ENCODE measurements at regions not wholly inside any gene's neighbourhood (a gene's known extent, or its start where the extent isn't known, plus 50 kb on each side); places are given as distances from the start of the nearest gene placed in this dataset.
A peak's percentile ranks its signal among the peaks of the same experiment; 100 is the strongest.

GRCh38 chr1:172801771-172802322 lies 142.9 kb downstream of the FASLG start:
- no peak for DNase-seq

DNA sequence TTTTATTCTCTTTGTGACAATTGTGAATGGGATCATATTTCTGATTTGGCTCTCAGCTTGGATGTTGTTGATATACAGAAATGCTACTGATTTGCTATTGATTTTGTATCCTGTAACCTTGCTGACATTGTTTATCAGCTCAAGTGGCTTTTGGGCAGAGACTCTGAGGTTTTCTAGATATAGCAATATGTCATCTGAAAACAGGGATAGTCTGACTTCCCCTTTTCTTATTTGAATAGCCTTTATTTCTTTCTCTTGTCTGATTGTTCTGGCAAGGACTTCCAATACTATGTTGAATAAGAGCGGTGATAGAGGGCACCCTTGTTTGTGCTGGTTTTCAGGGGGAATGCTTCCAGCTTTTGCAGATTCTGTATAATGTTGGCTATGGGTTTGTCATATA lies 150.8 kb downstream of the FASLG start:
- no peak for DNase-seq

GRCh38 chr1:172810480-172811175 lies 151.7 kb downstream of the FASLG start:
- no peak for DNase-seq

DNA sequence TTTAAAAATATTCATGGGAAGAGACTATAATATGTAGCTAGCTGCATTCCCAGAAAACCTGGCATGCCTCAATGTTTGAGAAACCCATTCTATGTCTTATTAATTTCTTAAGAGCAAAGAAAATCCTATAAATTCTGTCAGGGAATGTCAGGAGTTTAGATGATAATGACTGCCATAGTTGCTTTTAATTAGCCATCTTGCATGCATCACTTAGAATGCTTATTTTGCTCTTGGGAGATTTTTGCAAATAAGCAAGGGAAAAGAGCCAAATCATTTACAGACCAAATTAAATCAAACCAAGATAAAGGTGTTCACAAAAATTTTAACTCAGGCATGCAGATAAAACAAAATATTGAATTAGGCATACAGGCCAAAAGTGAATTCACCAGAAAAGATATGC lies 152.8 kb downstream of the FASLG start:
- no peak for DNase-seq

- no peak for DNase-seq
These were observed 153.2 kb downstream of the FASLG start for GRCh38 chr1:172812118-172812517.

DNA sequence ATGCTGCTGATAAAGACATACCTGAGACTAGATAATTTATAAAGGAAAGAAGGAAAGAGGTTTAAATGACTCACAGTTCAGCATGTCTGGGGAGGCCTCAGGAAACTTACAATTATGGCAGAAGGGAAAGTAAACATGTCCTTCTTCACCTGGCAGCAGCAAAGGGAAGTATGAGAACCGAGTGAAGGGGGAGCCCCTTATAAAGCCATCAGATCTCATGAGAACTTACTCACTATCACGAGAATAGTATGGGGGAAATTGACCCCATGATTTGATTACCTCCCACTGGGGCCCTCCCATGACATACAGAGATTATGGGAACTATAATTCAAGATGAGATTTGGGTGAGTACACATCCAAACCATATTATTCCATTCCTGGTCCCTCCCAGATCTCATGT lies 154.4 kb downstream of the FASLG start:
- DNase-seq, result no peak

- DNase-seq, result no peak
These were observed 155.5 kb downstream of the FASLG start for GRCh38 chr1:172814428-172814827.

GRCh38 chr1:172815740-172816139 lies 156.8 kb downstream of the FASLG start:
- DNase-seq, result no peak

DNA sequence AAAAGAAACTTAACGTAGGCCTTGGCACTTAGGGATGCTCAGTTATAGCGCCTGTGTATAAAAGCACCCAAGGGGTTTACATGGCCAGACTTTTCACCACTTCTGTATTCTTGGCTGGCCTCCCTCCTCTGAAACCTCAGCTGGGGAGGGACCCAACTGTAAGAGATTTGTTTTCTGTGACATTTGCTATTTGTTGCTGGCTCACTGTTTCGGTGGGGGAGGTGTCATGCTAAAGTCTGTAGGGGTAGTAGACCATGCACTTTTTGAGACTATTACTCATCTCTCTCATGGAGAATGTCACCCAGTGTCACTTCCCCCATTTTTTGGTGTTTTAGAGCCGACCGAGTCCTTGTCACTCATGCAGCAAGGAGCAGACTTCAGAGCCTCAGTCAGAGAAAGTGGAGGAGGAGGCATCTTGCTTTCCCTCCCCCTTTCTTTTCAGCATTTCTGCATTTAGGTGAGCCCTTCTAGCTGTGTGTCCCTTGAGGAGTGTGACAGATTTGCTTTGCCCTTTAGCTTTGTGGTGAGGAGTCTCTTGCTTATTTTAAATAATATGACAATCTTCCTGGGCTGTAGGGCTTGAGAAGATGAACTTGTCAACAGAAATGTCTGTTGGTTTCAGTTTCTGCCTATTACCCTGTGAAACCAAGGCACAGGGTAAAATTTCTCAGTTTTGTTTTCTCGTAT lies 160.1 kb downstream of the FASLG start:
- DNase-seq, result no peak

- no peak for DNase-seq
These were observed 161.7 kb downstream of the FASLG start for GRCh38 chr1:172820475-172821158.

DNA sequence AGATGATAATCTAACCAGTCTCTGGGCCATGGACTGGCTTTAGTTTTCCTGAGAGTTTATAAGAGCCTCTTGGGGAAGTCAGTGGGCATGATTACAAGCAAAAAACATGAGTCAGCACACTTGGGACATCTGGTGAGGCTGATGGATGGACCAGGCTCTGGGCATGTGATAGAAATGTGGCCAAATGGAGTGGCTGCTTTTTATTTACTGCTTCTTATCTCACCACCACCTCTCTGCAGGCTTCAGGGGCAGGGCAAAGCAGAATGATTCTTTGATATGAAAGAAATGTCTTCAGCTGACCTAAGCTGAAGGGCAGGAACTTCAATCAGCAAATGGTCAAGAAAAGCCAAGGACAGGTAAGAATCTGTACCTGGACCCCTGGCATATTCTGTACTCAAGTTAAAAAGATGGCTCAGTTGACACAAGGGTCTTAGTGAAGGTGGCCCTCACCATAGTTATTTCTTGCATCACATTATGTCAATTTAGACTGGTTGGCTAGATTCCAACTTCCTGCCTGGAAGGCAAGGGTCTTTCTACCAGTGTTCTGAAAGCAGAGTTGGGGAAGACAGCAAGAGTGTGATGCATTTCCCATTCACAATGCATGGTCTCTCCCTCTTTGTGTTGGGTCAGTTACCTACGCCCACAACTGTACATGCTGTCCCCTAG lies 162.8 kb downstream of the FASLG start:
- DNase-seq, result no peak

GRCh38 chr1:172822886-172823285 lies 164.0 kb downstream of the FASLG start:
- no peak for DNase-seq

DNA sequence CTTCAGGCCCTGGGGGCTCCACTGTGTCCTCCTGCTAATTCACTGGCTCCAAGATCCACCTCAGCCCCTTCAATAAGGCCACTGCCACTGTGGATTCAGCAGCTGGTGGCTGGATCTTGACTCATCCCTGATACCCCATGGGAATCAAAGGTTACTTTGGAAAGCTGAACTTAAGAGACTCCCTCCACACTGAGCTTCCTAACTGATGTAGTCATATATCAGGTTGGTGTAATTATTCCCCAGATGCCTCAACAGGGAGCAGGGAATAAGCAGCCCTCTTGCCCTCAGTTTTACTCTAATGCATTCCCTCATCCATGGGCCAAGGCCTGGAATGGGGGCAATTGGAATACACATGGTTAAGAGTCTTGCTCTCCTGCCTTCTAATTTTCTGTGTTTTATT lies 164.6 kb downstream of the FASLG start:
- no peak for DNase-seq

DNA sequence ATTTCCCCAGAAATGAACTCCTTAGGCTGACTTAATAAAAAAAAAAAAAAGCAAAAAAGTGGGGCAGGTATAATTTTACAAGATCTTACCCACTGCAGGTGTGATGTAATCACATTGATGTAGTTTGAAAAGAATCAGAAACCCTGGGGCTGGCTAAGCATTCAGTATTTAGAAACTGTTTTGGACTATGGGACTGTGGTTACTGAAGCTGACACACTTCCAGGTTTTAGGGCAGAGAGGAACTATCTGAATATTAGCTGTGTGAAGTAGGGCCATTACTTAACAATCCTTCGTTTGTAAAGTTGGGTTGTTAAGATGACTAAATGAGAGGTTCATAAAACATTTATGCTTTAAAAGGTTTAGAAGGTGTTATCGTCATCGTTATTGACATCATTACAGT lies 165.3 kb downstream of the FASLG start:
- no peak for DNase-seq

DNA sequence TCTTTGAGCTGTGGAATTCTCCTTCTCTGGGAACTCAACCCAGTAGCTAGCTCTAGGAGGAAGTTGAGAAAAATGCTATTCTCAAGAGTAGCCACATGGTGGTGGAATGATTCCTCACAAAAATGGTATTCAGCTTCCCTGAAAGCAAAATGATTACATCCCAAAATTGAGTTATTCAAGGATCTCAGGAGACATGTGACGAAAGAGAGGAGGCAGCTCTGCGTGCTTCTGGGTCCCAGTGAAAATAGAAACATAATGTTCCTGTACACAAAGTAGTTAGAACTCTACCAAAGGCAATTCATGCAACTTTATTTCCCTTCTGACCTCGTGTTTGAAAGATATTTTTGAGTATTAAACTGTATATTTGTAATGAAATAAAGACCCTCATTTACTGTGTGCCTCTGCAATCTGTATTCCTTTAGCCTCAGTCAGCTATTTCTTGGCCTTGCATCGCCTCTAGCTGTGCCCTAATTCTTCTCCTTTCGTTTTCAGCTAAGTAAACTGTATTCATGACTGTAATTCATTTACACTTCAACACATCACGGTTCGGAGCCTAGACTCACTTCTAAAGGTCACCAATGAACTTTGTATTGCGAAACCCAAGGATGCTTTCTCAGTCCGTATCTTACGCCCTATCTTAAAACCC lies 167.3 kb downstream of the FASLG start:
- DNase-seq, result peak; percentile 88

- no peak for DNase-seq
These were observed 168.4 kb downstream of the FASLG start for GRCh38 chr1:172827301-172827700.

GRCh38 chr1:172827841-172828240 lies 168.9 kb downstream of the FASLG start:
- no peak for DNase-seq

GRCh38 chr1:172832006-172832725 lies 173.3 kb downstream of the FASLG start:
- no peak for DNase-seq

DNA sequence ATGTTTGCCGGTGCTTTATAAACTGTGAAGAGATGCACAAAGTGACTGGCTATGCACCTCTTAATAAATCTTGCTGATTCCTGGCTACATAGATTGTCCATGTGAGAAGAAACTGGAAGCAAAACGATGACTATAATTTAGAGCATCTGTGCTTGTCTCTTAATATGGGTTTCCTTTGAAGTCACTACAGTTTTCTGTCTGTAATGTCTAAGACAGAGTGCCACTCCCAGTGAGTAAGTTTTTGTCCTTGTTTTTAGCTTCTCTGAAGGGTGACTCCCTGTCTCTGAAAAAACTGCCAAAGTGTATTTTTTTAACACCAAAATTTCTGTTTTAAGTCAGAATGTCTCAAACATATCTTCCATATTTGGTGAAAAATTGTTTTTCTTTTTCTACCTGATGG lies 175.1 kb downstream of the FASLG start:
- no peak for DNase-seq

GRCh38 chr1:172834609-172835008 lies 175.7 kb downstream of the FASLG start:
- no peak for DNase-seq

- DNase-seq, result no peak
These were observed 176.9 kb downstream of the FASLG start for GRCh38 chr1:172835834-172836233.

Measured in skin of body (tissue), 1 donor.